Stomach (tissue), 4 donors: ENCODE measurements at regions not wholly inside any gene's neighbourhood (a gene's known extent, or its start where the extent isn't known, plus 50 kb on each side); places are given as distances from the start of the nearest gene placed in this dataset.

Experiments
- CTCF ChIP-seq, 7 experiments: fragments of 450-650 bp in 4 of 7; fragments of 200-600 bp in 3 of 7; sonication (generic) in 3 of 7; IDR thresholded peaks; one replicate each; pipeline ENCODE4 v1.5.1; 2016 to 2019; ENCODE audit warnings: antibody characterized with exemption in 7 of 7, control low read depth in 2 of 7, mild to moderate bottlenecking in 1 of 7
- POLR2A ChIP-seq, 4 donors: fragments of 450-650 bp; IDR thresholded peaks; one replicate each; pipeline ENCODE4 v1.6.1; 2016; ENCODE audit warnings: antibody characterized with exemption in 4 of 4, control low read depth in 2 of 4, mild to moderate bottlenecking in 1 of 4, moderate library complexity in 1 of 4
- POLR2AphosphoS5 ChIP-seq, 3 donors: sonication (generic); formaldehyde crosslinking; IDR thresholded peaks; one replicate each; pipeline ENCODE4 v1.6.1; 2016; ENCODE audit warnings: antibody characterized with exemption in 3 of 3

GRCh38 chr5:125070961-125071360, 324.5 kb upstream of the ZNF608 start:
- TF ChIP-seq POLR2A (IDR thresholded peaks at IDR 0.05) = no peak
- TF ChIP-seq CTCF (IDR thresholded peaks at IDR 0.05) = no peak
- no peak for TF ChIP-seq POLR2AphosphoS5 (IDR thresholded peaks at IDR 0.05)
